ENCODE measurements at regions not wholly inside any gene's neighbourhood (a gene's known extent, or its start where the extent isn't known, plus 50 kb on each side); places are given as distances from the start of the nearest gene placed in this dataset.

DNA sequence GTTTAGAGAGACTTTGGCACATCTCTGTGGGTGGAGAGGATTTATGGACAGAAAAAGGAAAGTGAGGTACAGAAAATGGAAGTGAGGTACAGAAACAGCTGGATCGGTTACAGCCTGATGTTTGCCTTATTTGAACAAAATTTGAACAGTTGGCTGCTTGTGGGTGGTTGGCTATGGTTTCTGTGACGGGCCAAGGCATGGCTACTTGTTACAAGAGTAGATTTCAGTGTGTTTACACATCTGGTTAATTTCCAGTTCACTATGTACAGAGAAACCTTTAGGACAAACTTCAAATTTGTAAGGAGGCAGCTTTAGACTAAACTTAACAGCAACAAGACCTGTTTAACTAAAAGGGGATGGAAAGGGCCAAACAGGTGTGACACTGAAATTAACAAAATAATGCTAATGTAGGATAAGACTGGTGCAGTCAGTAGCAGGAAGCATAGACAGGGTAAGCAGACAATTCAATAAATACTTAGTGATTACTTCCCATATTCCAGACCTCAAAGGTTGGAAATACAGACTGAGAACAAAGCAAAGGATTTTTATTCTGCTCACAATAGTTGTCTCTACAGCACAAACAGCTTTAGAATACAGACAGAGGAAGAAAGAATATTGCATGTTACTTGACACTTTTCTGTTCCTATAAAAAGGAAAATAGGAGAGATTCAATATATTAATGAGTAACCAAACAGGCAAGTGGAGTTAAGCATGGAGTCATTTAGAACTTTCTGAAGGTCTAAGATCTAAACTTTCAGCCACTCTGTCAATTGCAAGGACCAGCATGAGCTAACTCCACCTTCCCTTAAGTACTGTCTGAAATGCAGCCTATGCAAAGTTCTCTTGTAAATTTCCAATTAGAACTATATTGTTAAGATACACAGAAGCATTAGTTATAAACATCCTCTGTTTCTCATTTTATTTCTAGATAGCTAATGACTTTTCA, 294.4 kb upstream of the FAT4 start:
- DNase-seq (ENCODE audit: low spot score): no peak
- Histone ChIP-seq H3K4me3 (no peak overlapping the region), H3K27ac (no peak overlapping the region)
- no peak for TF ChIP-seq CTCF (IDR thresholded peaks at IDR 0.05)

DNA sequence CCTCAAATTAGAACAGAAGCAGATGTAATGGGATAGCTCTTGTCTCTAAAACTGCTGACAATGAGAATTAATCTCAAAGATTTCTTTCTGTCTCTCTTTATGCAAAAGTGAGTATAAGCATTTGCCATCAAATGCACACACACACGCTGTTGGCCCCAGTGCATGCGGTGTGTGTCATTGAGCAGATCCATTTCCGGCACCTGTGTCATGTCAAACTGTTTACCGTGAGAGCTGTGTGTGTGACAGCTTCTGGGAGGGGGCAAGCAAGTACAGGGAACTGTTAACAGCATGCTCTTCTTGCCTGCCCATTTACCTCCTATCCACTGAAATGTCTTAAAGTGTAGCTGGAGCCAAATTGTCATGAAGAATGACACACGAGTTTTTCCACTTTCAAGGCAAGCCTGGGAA, 297.9 kb upstream of the FAT4 start:
- DNase-seq (ENCODE audit: low spot score): no peak
- Histone ChIP-seq H3K4me3 (no peak overlapping the region), H3K27ac (no peak overlapping the region)
- no peak for TF ChIP-seq CTCF (IDR thresholded peaks at IDR 0.05)

DNA sequence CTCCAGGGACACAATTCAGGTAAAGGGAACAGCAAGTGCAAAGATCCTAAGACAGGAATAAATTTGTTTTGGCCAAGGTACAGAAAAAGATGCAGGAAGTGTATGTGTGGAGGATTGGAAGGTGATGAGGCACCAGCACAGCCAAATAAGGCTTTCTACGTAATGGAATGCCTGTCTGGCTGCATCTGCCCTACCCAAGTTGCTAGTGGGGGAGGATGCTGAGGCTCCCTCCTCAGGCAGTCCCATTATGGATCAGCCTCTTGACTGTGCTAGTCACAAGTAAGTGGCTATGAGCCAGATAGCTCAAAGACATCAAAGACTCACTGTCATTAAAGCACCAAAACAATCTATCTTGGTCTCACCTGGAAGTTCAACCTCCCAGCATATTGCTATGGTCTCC, 300.9 kb upstream of the FAT4 start:
- DNase-seq (ENCODE audit: low spot score): no peak
- no peak overlapping the region for H3K4me3 ChIP-seq
- TF ChIP-seq CTCF (IDR thresholded peaks at IDR 0.05): no peak
- H3K27ac ChIP-seq: no peak overlapping the region

GRCh38 chr4:125011646-125012045, 299.1 kb upstream of the ANKRD50 start:
- no peak overlapping the region for H3K27ac ChIP-seq
- TF ChIP-seq CTCF (IDR thresholded peaks at IDR 0.05): no peak
- no peak overlapping the region for H3K4me3 ChIP-seq
- no peak for DNase-seq (ENCODE audit: low spot score)

GRCh38 chr4:125010796-125011503, 298.4 kb upstream of the ANKRD50 start:
- DNase-seq (ENCODE audit: low spot score): no peak
- no peak for TF ChIP-seq CTCF (IDR thresholded peaks at IDR 0.05)
- Histone ChIP-seq H3K27ac (no peak overlapping the region), H3K4me3 (no peak overlapping the region)

- no peak for DNase-seq (ENCODE audit: low spot score)
Measured at GRCh38 chr4:125008676-125009075, 296.1 kb upstream of the ANKRD50 start.

More at GRCh38 chr4:125008676-125009075, 296.1 kb upstream of the ANKRD50 start:
- no peak for TF ChIP-seq CTCF (IDR thresholded peaks at IDR 0.05)
- H3K4me3 ChIP-seq: no peak overlapping the region
- no peak overlapping the region for H3K27ac ChIP-seq
